ENCODE measurements at regions not wholly inside any gene's neighbourhood (a gene's known extent, or its start where the extent isn't known, plus 50 kb on each side); places are given as distances from the start of the nearest gene placed in this dataset.
"Not testable (repeated sequence)": the region's sequence is repeated elsewhere in the genome, so short reads cannot be mapped to it uniquely, and the experiment has no call there.

GRCh38 chr6:74356391-74356790 lies 660.4 kb downstream of the CD109 start:
- peak; percentile 15 for DNase-seq (ENCODE audit: low read depth)
- TF ChIP-seq CTCF (conservative IDR thresholded peaks at IDR 0.05; ENCODE audit: low read depth, low read length): no peak
- no peak overlapping the region for H3K4me3 ChIP-seq (ENCODE audit: low read depth, low read length)

DNA sequence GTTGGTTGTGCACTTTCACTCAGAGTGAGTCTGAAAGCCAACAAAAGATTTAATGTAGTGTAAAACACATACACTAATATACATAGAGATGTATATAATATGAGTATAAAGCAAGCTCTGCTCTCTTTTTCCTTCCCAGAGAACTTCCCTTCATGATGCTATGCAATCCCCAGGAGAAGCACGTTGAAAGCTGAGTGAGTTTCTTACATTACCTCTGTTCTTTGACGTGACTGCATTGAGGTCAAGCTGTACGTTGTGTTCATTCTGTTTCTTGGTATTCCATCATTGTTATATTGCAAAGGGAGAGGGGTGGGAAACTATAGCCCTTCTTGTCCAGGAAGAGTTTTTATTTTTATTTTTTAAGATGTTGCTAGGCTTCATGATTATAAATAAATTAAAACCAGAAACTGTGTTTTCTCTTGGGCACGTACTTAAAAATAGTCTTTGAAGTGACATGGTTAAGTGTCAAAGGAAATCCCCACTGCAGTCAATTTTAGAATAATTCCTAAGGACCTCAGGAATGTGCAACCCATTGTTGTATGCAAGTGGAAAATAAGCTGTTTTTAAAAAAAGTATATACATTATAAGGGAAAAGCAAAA lies 651.0 kb downstream of the CD109 start:
- H3K4me3 ChIP-seq (ENCODE audit: low read depth, low read length): no peak overlapping the region
- no peak for DNase-seq (ENCODE audit: low read depth)
- TF ChIP-seq CTCF (conservative IDR thresholded peaks at IDR 0.05; ENCODE audit: low read depth, low read length): no peak

DNA sequence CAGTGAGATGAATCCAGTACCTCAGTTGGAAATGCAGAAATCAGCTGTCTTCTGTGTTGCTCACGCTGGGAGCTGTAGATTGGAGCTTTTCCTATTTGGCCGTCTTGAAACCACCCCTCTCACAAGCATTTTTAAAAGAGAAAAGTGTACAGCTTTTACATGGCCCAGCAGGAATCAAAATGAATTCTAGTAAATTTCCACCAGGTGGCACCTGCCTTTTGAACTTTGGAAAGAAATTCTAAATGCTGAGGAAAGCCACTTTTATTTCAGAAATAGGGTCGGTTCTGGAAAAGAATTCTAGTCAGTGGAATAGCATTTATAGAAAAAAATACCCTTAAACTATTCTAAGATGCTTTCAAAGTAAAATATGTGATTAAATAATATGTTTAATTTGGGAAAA lies 647.8 kb downstream of the CD109 start:
- peak; percentile 48 for TF ChIP-seq CTCF (conservative IDR thresholded peaks at IDR 0.05; ENCODE audit: low read depth, low read length)
- H3K4me3 ChIP-seq (ENCODE audit: low read depth, low read length): no peak overlapping the region
- DNase-seq (ENCODE audit: low read depth): peak; percentile 43

- not testable (repeated sequence) for DNase-seq (ENCODE audit: low read depth); H3K4me3 ChIP-seq (ENCODE audit: low read depth, low read length)
Observed at GRCh38 chr6:74343321-74343720, 647.3 kb downstream of the CD109 start.

DNA sequence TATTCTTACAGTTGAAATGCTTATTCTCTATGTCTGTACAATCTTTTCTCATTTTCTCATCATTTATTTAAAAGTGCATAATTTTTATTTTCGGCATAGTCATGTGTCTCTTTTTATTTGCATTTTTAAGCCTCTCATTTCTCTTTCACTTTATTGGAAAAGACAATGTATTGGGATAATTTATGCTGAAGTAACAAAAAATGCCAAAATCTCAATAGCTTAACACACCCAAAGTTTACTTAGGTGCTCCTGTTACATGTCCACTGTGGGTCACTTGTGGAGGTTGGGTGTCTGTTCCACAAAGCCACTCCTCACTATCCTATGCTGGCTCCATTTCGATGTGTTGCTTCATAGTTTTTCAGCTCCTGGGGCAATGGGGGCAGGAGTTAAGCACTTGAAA lies 638.7 kb downstream of the CD109 start:
- DNase-seq (ENCODE audit: low read depth): no peak
- no peak overlapping the region for H3K4me3 ChIP-seq (ENCODE audit: low read depth, low read length)
- no peak for TF ChIP-seq CTCF (conservative IDR thresholded peaks at IDR 0.05; ENCODE audit: low read depth, low read length)

DNA sequence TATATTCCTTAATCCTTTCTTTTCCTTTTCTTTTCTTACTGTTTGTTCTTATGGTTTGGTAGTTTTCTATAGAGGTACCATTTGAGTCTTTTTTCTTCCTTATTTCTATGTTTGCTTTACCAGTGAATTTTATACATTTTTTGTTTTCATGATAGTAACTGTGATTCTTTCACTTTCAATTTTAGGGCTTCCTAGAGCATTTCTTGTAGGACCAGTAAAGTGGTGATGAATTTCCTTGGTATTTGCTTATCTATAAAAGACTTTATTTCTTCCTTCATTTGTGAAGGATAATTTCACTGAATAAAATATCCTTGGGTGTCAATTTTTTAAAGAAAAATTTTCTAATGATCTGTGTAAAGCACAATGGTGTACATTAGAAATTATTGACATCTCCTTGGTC lies 637.4 kb downstream of the CD109 start:
- H3K4me3 ChIP-seq (ENCODE audit: low read depth, low read length): no peak overlapping the region
- no peak for TF ChIP-seq CTCF (conservative IDR thresholded peaks at IDR 0.05; ENCODE audit: low read depth, low read length)
- peak; percentile 61 for DNase-seq (ENCODE audit: low read depth)

GRCh38 chr6:74320715-74321114 lies 624.7 kb downstream of the CD109 start:
- peak; percentile 11 for DNase-seq (ENCODE audit: low read depth)
- no peak overlapping the region for H3K4me3 ChIP-seq (ENCODE audit: low read depth, low read length)
- TF ChIP-seq CTCF (conservative IDR thresholded peaks at IDR 0.05; ENCODE audit: low read depth, low read length): no peak
